ENCODE measurements at regions not wholly inside any gene's neighbourhood (a gene's known extent, or its start where the extent isn't known, plus 50 kb on each side); places are given as distances from the start of the nearest gene placed in this dataset.
A peak's percentile ranks its signal among the peaks of the same experiment; 100 is the strongest.

- no peak overlapping the region for H3K27ac ChIP-seq
- H3K4me2 ChIP-seq, result no peak overlapping the region
- no peak for FAIRE-seq
- H3K4me3 ChIP-seq, result no peak overlapping the region
- DNase-seq (ENCODE audit: low read depth in 1 of 2, low spot score in 1 of 2), result no peak
- 30% methylated on average over 2 of the region's 2 CpGs for WGBS (ENCODE audit: missing lambda C conversion rate)
- CTCF ChIA-PET, result no interaction called here
- H3K4me1 ChIP-seq, result no peaks in the 10 kb centered on the region
- H3K9me3 ChIP-seq, result no peaks in the 10 kb centered on the region
- ATAC-seq, result no peak
- TF ChIP-seq KDM5A (IDR thresholded peaks at IDR 0.05), result no peak
- no peak for TF ChIP-seq CHD2 (IDR thresholded peaks at IDR 0.05; ENCODE audit: low read length, partially characterized antibody)
- no peak for TF ChIP-seq NFE2L2 (conservative IDR thresholded peaks at IDR 0.05; ENCODE audit: low read length)
- peak; percentile 20 for TF ChIP-seq MAFK (IDR thresholded peaks at IDR 0.05; ENCODE audit: partially characterized antibody)
- TF ChIP-seq POLR2AphosphoS2 (conservative IDR thresholded peaks at IDR 0.05; ENCODE audit: low read length), result no peak
- POLR2A ChIA-PET, result no interaction called here
These were observed 412.6 kb downstream of the RAPGEF2 start for GRCh38 chr4:159515314-159516025.

DNA sequence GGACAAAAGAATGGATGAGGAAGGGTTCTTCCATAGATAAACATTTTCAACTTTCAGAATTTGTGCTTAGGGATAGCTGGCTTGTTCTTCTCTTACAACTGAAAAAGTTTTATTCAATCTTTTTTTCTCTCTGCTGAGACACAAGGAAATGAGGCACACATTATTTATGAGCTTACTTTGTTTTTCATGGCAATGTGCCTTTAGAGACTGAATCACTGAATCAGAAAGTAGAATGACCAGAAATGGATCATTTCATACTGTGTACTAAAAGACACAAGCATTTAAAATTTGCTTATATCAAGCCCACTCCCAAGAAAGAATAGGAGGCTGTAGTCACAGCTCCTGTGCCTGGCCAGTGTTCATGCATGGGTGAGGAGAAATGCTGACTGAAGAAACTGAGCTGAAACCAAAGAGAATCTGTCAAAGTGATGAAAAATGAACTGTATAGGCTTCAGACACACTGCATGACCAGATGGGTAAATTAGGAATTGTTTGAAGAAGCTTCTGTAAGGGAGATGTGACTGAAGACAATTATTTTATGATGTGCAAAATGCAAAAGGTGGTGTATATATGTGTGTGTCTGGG, 413.8 kb downstream of the RAPGEF2 start:
- Histone ChIP-seq H3K9me3 (no peaks in the 10 kb centered on the region), H3K27ac (no peak overlapping the region), H3K4me1 (no peaks in the 10 kb centered on the region), H3K4me2 (no peak overlapping the region), H3K4me3 (no peak overlapping the region)
- ATAC-seq (no peak), FAIRE-seq (no peak), DNase-seq (ENCODE audit: low read depth in 1 of 2, low spot score in 1 of 2) (no peak)
- CTCF ChIA-PET, result no interaction called here
- POLR2A ChIA-PET, result no interaction called here
- TF ChIP-seq CHD2 (IDR thresholded peaks at IDR 0.05; ENCODE audit: low read length, partially characterized antibody) (no peak), RNF2 (IDR thresholded peaks at IDR 0.05; ENCODE audit: borderline replicate concordance, low read depth) (no peak), TFCP2L1 (CRISPR knock-in tag; IDR thresholded peaks at IDR 0.05) (no peak), HOXB13 (CRISPR knock-in tag; IDR thresholded peaks at IDR 0.05; ENCODE audit: low read depth) (no peak), GATA3 (IDR thresholded peaks at IDR 0.05; ENCODE audit: borderline replicate concordance) (no peak), RAD21 (conservative IDR thresholded peaks at IDR 0.05 in 1 of 2, IDR thresholded peaks at IDR 0.05 in 1 of 2) (no peak), CEBPB (IDR thresholded peaks at IDR 0.05) (no peak), ZFP36 (IDR thresholded peaks at IDR 0.05; ENCODE audit: borderline replicate concordance, partially characterized antibody) (no peak), SREBF2 (IDR thresholded peaks at IDR 0.05) (no peak), FOXS1 (CRISPR knock-in tag; IDR thresholded peaks at IDR 0.05) (no peak), FOSL2 (IDR thresholded peaks at IDR 0.05) (no peak), FOSL2 (CRISPR knock-in tag; IDR thresholded peaks at IDR 0.05) (no peak), NFE2L2 (conservative IDR thresholded peaks at IDR 0.05; ENCODE audit: low read length) (no peak), ATOH8 (CRISPR knock-in tag; IDR thresholded peaks at IDR 0.05; ENCODE audit: low read depth) (no peak), ZSCAN20 (CRISPR knock-in tag; IDR thresholded peaks at IDR 0.05) (no peak), EHF (CRISPR knock-in tag; IDR thresholded peaks at IDR 0.05) (no peak), HOXB5 (CRISPR knock-in tag; IDR thresholded peaks at IDR 0.05) (no peak), EHMT2 (IDR thresholded peaks at IDR 0.05; ENCODE audit: low read depth) (no peak)

DNA sequence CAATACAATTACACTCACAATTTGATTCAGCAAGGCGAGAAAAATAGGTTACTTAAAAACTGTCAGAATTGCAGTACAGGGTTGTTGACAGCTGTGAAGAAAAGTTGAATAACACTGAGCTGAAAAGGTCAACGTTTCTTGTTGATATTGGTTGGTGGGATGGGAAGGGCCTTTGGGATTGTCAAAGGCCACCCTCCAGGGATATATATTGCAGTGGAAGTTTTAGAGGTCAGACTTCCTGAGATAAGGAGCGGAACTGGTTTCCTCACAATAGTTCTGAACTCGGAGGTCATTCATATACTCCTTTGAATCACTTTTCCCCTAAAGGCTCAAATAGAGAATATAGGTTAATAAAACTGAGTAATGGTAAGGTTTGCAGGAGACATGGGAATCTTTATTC, 417.2 kb downstream of the RAPGEF2 start:
- no peak for TF ChIP-seq ZNF302 (CRISPR knock-in tag; IDR thresholded peaks at IDR 0.05)
- 37% methylated on average over 4 of the region's 4 CpGs for WGBS (ENCODE audit: missing lambda C conversion rate)
- no peaks in the 10 kb centered on the region for H3K4me1 ChIP-seq
- ChIA-PET CTCF (no interaction called here), POLR2A (no interaction called here)
- no peak overlapping the region for H3K4me2 ChIP-seq
- H3K9me3 ChIP-seq, result no peaks in the 10 kb centered on the region
- ATAC-seq (no peak), DNase-seq (ENCODE audit: low read depth in 1 of 2, low spot score in 1 of 2) (no peak), FAIRE-seq (no peak)
- H3K4me3 ChIP-seq, result no peak overlapping the region
- no peak overlapping the region for H3K27ac ChIP-seq
